ENCODE measurements at regions not wholly inside any gene's neighbourhood (a gene's known extent, or its start where the extent isn't known, plus 50 kb on each side); places are given as distances from the start of the nearest gene placed in this dataset.

DNA sequence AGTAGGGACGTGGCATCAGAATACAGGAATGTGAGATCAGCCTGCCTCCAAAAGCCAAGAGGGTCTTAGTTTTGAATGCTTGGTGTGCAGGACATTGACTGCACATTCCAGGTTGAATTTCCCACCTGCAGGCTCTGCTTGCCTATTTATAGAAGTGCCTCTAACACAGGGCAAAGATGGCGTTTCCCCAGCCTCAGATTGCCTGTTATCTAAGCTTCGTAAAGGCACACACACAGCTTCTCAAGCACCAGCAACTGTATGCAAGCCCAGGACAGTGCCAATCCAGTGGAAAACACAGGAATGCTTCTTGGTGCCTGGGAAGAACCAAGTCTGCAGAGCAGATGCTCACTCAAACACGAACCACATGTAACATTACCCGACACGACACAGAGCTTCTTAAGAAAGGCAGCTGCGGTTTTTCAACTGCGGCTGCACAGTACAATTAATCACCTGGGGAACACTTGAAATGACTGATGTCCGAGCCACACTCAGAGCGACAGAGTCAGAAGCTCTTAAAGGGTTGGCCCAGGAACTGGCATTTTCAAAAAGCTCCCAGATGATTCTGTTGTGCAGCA lies 90.0 kb upstream of the ANKRD34C start:
- H3K4me1 ChIP-seq, result no peaks in the 10 kb centered on the region
- no peak overlapping the region for H3K27ac ChIP-seq
- no peak overlapping the region for H3K4me3 ChIP-seq
- H3K27me3 ChIP-seq, result no peaks in the 10 kb centered on the region
- TF ChIP-seq POLR2A (IDR thresholded peaks at IDR 0.05), result no peak
- TF ChIP-seq, protein P1, sequence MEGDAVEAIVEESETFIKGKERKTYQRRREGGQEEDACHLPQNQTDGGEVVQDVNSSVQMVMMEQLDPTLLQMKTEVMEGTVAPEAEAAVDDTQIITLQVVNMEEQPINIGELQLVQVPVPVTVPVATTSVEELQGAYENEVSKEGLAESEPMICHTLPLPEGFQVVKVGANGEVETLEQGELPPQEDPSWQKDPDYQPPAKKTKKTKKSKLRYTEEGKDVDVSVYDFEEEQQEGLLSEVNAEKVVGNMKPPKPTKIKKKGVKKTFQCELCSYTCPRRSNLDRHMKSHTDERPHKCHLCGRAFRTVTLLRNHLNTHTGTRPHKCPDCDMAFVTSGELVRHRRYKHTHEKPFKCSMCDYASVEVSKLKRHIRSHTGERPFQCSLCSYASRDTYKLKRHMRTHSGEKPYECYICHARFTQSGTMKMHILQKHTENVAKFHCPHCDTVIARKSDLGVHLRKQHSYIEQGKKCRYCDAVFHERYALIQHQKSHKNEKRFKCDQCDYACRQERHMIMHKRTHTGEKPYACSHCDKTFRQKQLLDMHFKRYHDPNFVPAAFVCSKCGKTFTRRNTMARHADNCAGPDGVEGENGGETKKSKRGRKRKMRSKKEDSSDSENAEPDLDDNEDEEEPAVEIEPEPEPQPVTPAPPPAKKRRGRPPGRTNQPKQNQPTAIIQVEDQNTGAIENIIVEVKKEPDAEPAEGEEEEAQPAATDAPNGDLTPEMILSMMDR (IDR thresholded peaks at IDR 0.05), result no peak
- ATAC-seq (no peak), DNase-seq (no peak)
- WGBS, 2 donors, result 32 to 36% methylated on average over 6 to 10 of the region's 10 CpGs
- no peaks in the 10 kb centered on the region for H3K36me3 ChIP-seq (replicated peaks in 1 of 2; ENCODE audit: insufficient read depth in 1 of 2, low read depth in 2 of 2)
- intact Hi-C loops (cut with DNase I), result no loop called here
- no peaks in the 10 kb centered on the region for H3K9me3 ChIP-seq

- 70 to 76% methylated on average over 8 of the region's 8 CpGs for WGBS, 2 donors
- no peaks in the 10 kb centered on the region for H3K4me1 ChIP-seq
- no peaks in the 10 kb centered on the region for H3K36me3 ChIP-seq (replicated peaks in 1 of 2; ENCODE audit: insufficient read depth in 1 of 2, low read depth in 2 of 2)
- no peaks in the 10 kb centered on the region for H3K27me3 ChIP-seq
- H3K4me3 ChIP-seq, result no peak overlapping the region
- intact Hi-C loops (cut with DNase I), result no loop called here
- TF ChIP-seq, protein P1 (IDR thresholded peaks at IDR 0.05), result no peak
- no peak for TF ChIP-seq POLR2A (IDR thresholded peaks at IDR 0.05)
- DNase-seq, result no peak
- H3K27ac ChIP-seq, result no peak overlapping the region
- no peaks in the 10 kb centered on the region for H3K9me3 ChIP-seq
- no peak for ATAC-seq
Observed at GRCh38 chr15:79190093-79190492, 92.4 kb upstream of the ANKRD34C start.

- TF ChIP-seq POLR2A (IDR thresholded peaks at IDR 0.05), result no peak
- TF ChIP-seq, protein P1 (IDR thresholded peaks at IDR 0.05), result no peak
- intact Hi-C loops (cut with DNase I), result loop anchor here (10.0 kb wide), 2 partner anchors 162 to 282 kb away; no protein-coding TSS in a partner anchor
- H3K4me3 ChIP-seq, result no peak overlapping the region
- H3K27me3 ChIP-seq, result no peaks in the 10 kb centered on the region
- no peak for ATAC-seq
- no peaks in the 10 kb centered on the region for H3K4me1 ChIP-seq
- H3K36me3 ChIP-seq (replicated peaks in 1 of 2; ENCODE audit: insufficient read depth in 1 of 2, low read depth in 2 of 2), result no peaks in the 10 kb centered on the region
- no peak overlapping the region for H3K27ac ChIP-seq
- 64 to 80% methylated on average over 5 to 8 of the region's 8 CpGs for WGBS, 2 donors
- H3K9me3 ChIP-seq, result no peaks in the 10 kb centered on the region
- no peak for DNase-seq
Observed at GRCh38 chr15:79186616-79187015, 95.9 kb upstream of the ANKRD34C start.

DNA sequence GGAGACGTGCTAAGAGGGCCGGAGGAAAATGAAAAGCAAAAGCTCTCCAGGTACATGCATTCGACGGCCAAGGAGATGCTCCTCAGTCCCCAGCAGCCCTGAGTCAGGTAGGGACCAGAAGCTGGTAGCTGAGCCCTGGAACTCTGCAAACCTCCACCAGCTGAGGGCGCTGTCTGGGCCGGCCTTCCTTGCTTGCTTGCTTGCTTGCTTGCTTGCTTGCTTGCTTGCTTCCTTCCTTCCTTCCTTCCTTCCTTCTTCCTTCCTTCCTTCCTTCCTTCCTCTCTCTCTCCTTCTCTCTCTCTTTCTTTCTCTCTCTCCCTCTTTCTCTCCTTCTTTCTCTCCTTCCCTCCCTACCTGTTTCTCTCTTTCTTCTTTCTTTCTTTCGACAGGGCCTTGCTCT lies 94.6 kb upstream of the RASGRF1 start:
- Histone ChIP-seq H3K27ac (no peak overlapping the region), H3K9me3 (no peaks in the 10 kb centered on the region), H3K36me3 (replicated peaks in 1 of 2; ENCODE audit: insufficient read depth in 1 of 2, low read depth in 2 of 2) (no peaks in the 10 kb centered on the region), H3K27me3 (no peaks in the 10 kb centered on the region), H3K4me3 (no peak overlapping the region), H3K4me1 (no peaks in the 10 kb centered on the region)
- DNase-seq, result no peak
- no peak for ATAC-seq
- 54 to 75% methylated on average over 7 of the region's 7 CpGs for WGBS, 2 donors
- intact Hi-C loops (cut with DNase I), result loop anchor here (10.0 kb wide), 2 partner anchors 160 to 280 kb away; no protein-coding TSS in a partner anchor
- TF ChIP-seq, protein P1 (IDR thresholded peaks at IDR 0.05), result no peak
- no peak for TF ChIP-seq POLR2A (IDR thresholded peaks at IDR 0.05)

DNA sequence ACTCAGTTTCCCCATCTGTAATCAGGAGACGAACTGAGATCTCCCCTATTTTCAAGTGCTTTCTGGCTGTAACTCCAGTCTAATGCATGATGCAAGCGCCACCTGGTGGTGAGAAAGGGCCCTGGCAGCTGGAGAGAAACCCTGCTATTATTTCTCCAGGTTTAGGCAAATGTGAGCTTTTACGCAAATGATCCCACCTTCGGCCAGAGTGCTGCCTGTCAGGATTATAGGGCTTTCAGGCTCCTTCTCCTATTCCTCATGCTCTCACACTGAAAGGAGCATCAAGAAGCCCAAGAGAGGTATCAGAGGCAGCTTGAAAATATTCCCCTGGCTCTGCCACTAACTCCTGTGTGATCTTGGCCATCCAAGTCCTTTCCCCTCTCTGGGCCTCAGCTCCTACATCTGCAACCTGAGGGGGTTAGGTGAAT lies 93.9 kb upstream of the RASGRF1 start:
- no peaks in the 10 kb centered on the region for H3K9me3 ChIP-seq
- H3K27me3 ChIP-seq, result no peaks in the 10 kb centered on the region
- H3K4me3 ChIP-seq, result no peak overlapping the region
- TF ChIP-seq, protein P1 (IDR thresholded peaks at IDR 0.05), result peak; percentile 85 to 95 (median 87)
- TF ChIP-seq POLR2A (IDR thresholded peaks at IDR 0.05), result no peak
- intact Hi-C loops (cut with DNase I), result loop anchor here (10.0 kb wide), 2 partner anchors 160 to 280 kb away; no protein-coding TSS in a partner anchor
- no peaks in the 10 kb centered on the region for H3K4me1 ChIP-seq
- no peak overlapping the region for H3K27ac ChIP-seq
- WGBS, 2 donors, result 2 to 5% methylated on average over 4 of the region's 4 CpGs
- no peaks in the 10 kb centered on the region for H3K36me3 ChIP-seq (replicated peaks in 1 of 2; ENCODE audit: insufficient read depth in 1 of 2, low read depth in 2 of 2)
- ATAC-seq (peak; percentile 62), DNase-seq (peak; percentile 71 to 79 (median 72))
